ENCODE measurements at regions not wholly inside any gene's neighbourhood (a gene's known extent, or its start where the extent isn't known, plus 50 kb on each side); places are given as distances from the start of the nearest gene placed in this dataset.

GRCh38 chr1:215360031-215360430 lies 207.1 kb upstream of the KCTD3 start:
- no peaks in the 10 kb centered on the region for H4K20me1 ChIP-seq (ENCODE audit: insufficient read depth, low read length)
- no peaks in the 10 kb centered on the region for H3K79me2 ChIP-seq (ENCODE audit: insufficient read depth, low read depth, low read length)
- no peak overlapping the region for H2AFZ ChIP-seq (ENCODE audit: low read length)
- H3K4me3 ChIP-seq (ENCODE audit: low read depth, low read length, poor library complexity, severe bottlenecking), result no peak overlapping the region
- TF ChIP-seq CTCF (conservative IDR thresholded peaks at IDR 0.05; ENCODE audit: low read length) (no peak), EZH2phosphoT487 (IDR thresholded peaks at IDR 0.05; ENCODE audit: borderline replicate concordance, low read depth, low read length) (no peak)
- intact Hi-C loops (cut with micrococcal nuclease; ENCODE audit: unreplicated experiment), result no loop called here
- H3K27ac ChIP-seq (ENCODE audit: low read depth, low read length, poor library complexity, severe bottlenecking), result no peak overlapping the region
- no peaks in the 10 kb centered on the region for H3K4me1 ChIP-seq (ENCODE audit: insufficient read depth, low read length, poor library complexity, severe bottlenecking)
- POLR2A ChIA-PET, result no interaction called here
- no peaks in the 10 kb centered on the region for H3K9me2 ChIP-seq (ENCODE audit: insufficient read depth, low read length)
- DNase-seq (ENCODE audit: low spot score), result no peak
- BruUV-seq (replicated peaks), result no TSS peak
- H3K9me3 ChIP-seq (ENCODE audit: low read length), result no peaks in the 10 kb centered on the region
- CTCF ChIA-PET (ENCODE audit: unreplicated experiment), result no interaction called here
- H3K4me2 ChIP-seq (ENCODE audit: low read length), result no peak overlapping the region
- no peaks in the 10 kb centered on the region for H3K36me3 ChIP-seq (ENCODE audit: insufficient read depth, low read length)

- Histone ChIP-seq H3K9me3 (ENCODE audit: low read length) (no peaks in the 10 kb centered on the region), H3K79me2 (ENCODE audit: insufficient read depth, low read depth, low read length) (no peaks in the 10 kb centered on the region), H2AFZ (ENCODE audit: low read length) (no peak overlapping the region), H3K4me1 (ENCODE audit: insufficient read depth, low read length, poor library complexity, severe bottlenecking) (no peaks in the 10 kb centered on the region), H3K9me2 (ENCODE audit: insufficient read depth, low read length) (no peaks in the 10 kb centered on the region), H3K4me2 (ENCODE audit: low read length) (no peak overlapping the region), H3K27ac (ENCODE audit: low read depth, low read length, poor library complexity, severe bottlenecking) (no peak overlapping the region), H4K20me1 (ENCODE audit: insufficient read depth, low read length) (no peaks in the 10 kb centered on the region), H3K36me3 (ENCODE audit: insufficient read depth, low read length) (no peaks in the 10 kb centered on the region), H3K4me3 (ENCODE audit: low read depth, low read length, poor library complexity, severe bottlenecking) (no peak overlapping the region)
- intact Hi-C loops (cut with micrococcal nuclease; ENCODE audit: unreplicated experiment), result no loop called here
- ChIA-PET POLR2A (interaction anchor here (1.3 kb wide), 1 partner anchor 12 kb away, joined by 4 read pairs; no protein-coding TSS in a partner anchor), CTCF (ENCODE audit: unreplicated experiment) (no interaction called here)
- no TSS peak for BruUV-seq (replicated peaks)
- DNase-seq (ENCODE audit: low spot score), result no peak
- TF ChIP-seq CTCF (conservative IDR thresholded peaks at IDR 0.05; ENCODE audit: low read length) (no peak), EZH2phosphoT487 (IDR thresholded peaks at IDR 0.05; ENCODE audit: borderline replicate concordance, low read depth, low read length) (no peak)
Observed at GRCh38 chr1:215360758-215361157, 206.3 kb upstream of the KCTD3 start.

GRCh38 chr1:215375381-215375780 lies 191.7 kb upstream of the KCTD3 start:
- Histone ChIP-seq H3K79me2 (ENCODE audit: insufficient read depth, low read depth, low read length) (no peaks in the 10 kb centered on the region), H3K9me3 (ENCODE audit: low read length) (no peaks in the 10 kb centered on the region), H3K4me1 (ENCODE audit: insufficient read depth, low read length, poor library complexity, severe bottlenecking) (no peaks in the 10 kb centered on the region), H3K4me2 (ENCODE audit: low read length) (no peak overlapping the region), H2AFZ (ENCODE audit: low read length) (no peak overlapping the region), H3K9me2 (ENCODE audit: insufficient read depth, low read length) (no peaks in the 10 kb centered on the region), H3K27ac (ENCODE audit: low read depth, low read length, poor library complexity, severe bottlenecking) (no peak overlapping the region), H3K4me3 (ENCODE audit: low read depth, low read length, poor library complexity, severe bottlenecking) (no peak overlapping the region), H3K36me3 (ENCODE audit: insufficient read depth, low read length) (no peaks in the 10 kb centered on the region), H4K20me1 (ENCODE audit: insufficient read depth, low read length) (no peaks in the 10 kb centered on the region)
- TF ChIP-seq EZH2phosphoT487 (IDR thresholded peaks at IDR 0.05; ENCODE audit: borderline replicate concordance, low read depth, low read length), result no peak
- TF ChIP-seq CTCF (conservative IDR thresholded peaks at IDR 0.05; ENCODE audit: low read length), result no peak
- POLR2A ChIA-PET, result no interaction called here
- no peak for DNase-seq (ENCODE audit: low spot score)
- intact Hi-C loops (cut with micrococcal nuclease; ENCODE audit: unreplicated experiment), result loop anchor here (10.0 kb wide), 1 partner anchor 1199 kb away; no protein-coding TSS in a partner anchor
- BruUV-seq (replicated peaks), result no TSS peak
- CTCF ChIA-PET (ENCODE audit: unreplicated experiment), result no interaction called here

Data from OCI-LY7 (cell line).